Hippocampal formation (tissue), 2 donors: ENCODE measurements at regions not wholly inside any gene's neighbourhood (a gene's known extent, or its start where the extent isn't known, plus 50 kb on each side); places are given as distances from the start of the nearest gene placed in this dataset.
A peak's percentile ranks its signal among the peaks of the same experiment; 100 is the strongest.

ENCODE experiments used
- DNase-seq, 2 donors: peaks; one replicate each; lab custom pipeline; 2025; lab: John Stamatoyannopoulos, UW

DNA sequence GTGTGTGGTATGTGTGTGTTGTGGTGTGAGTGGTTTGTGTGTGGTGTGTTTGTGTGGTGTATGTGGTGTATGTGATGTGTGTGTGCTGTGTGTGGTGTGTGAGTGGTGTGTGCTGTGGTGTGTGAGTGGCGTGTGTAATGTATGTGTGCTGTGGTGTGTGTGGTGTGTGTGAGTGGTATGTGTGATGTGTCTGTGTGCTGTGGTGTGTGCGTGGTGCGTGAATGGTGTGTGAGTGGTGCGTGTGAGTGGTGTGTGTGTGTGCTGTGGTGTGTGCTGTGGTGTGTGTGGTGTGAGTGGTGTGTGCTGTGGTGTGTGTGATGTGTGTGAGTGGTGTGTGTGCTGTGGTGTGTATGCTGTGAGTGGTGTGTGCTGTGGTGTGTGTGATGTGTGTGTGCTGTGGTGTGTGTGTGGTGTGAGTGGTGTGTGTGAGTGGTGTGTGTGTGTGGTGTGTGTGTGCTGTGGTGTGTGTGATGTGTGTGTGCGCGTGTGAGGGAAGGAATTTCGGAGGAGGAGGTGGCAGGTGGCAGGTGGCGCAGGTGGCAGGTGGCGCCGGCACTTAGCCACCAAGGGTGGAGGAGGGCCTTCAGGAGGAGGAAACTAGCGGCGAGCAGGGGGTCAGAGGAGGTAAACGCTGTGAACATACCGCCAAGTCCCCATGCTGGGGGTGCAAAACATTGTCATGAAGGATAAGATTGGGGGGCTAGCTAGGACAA lies 191.8 kb downstream of the MELK start:
- DNase-seq = no peak

- no peak for DNase-seq
Observed at GRCh38 chr9:36765077-36765390, 192.3 kb downstream of the MELK start.

- peak; percentile 79 to 83 for DNase-seq
Observed at GRCh38 chr9:36765468-36766341, 193.0 kb downstream of the MELK start.

- no peak for DNase-seq
Observed at GRCh38 chr9:36768677-36769076, 196.0 kb downstream of the MELK start.

DNA sequence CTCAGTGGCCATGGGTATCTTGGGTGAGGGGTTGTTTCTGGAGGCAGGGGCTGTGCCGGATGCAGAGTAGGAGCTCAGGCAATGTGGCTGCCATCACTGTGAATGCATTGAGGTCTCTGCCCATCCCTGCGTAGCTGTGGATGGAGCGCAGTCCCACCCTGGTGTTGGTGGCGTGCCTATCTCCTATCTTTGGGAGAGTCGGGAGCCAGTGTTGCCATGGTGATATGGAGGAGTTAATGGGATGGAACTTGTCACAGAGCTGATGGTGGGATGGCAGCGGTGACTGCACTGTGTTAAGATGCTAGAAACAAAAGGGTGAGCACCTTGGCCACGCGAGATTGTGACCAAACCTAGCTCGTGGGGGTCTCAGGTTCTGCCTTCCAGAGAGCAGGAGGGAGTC lies 197.3 kb downstream of the MELK start:
- no peak for DNase-seq

DNA sequence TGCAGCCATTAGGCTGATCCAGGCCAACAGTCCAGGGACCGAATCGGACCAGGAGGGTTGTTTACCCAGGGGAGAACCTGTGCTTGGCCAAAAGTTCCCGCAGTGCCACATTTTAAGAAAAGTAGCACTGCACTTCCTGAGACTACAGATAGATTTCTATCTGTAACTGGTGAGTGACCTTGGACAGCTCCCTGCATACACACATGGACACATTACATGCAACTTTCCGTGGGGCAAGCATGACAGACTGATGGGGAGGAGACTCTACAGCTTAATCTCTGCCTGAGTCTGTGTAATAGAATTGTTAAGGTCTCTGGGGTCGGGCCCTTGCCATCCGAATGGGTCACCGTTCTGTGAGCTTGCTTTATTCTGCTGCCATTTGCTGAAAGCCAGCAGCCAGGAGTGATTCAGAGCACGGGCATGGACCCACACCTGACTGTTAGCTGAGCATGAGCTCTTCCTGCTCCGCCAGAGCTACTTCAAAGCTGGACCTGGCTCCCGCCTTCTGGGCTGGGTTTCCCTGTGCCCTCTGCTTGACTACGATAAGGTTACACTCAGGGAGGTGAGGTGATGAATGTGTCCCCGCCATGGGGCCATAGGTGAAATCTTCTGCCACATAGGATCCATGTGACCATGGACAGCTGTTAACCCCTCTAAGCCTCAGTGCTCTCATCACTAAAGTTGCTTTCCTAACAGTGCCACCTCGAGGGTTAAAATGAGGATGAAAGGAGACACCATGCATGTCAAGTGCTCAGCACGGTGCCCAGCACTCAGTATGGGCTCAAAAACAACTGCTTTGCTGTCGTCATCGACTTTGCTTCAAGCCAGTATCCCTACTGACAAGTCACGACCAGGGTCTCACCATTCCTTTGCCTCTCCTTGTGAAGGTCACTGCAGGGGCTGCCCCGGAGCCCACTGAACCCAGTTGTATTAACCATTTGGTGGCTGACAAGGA lies 200.0 kb downstream of the MELK start:
- DNase-seq = no peak

GRCh38 chr9:36778682-36779081 lies 206.0 kb downstream of the MELK start:
- no peak for DNase-seq

- DNase-seq = no peak
Observed at GRCh38 chr9:36779582-36779981, 206.9 kb downstream of the MELK start.

DNA sequence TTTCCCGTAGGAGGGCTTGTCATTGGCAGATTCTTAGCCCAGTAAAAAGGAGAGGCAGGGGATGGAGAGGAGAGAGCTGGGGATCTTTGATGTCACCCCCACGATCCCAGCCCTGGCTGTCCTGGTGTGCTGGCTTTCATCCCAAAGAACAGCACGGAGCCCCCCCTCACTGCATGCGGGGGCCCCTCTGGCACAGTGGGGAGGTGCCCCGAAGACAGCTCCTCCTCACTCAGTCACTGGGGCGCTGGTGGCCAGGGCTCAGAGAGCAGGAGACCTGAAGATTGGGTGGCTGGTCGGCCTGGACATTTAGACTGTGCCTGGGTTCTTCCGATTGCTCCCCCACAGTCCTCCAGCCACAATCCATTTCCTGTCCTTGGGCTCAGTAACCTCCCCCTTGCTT lies 207.5 kb downstream of the MELK start:
- DNase-seq = no peak

- DNase-seq = no peak
Observed at GRCh38 chr9:36781533-36781932, 208.8 kb downstream of the MELK start.
